ENCODE measurements at regions not wholly inside any gene's neighbourhood (a gene's known extent, or its start where the extent isn't known, plus 50 kb on each side); places are given as distances from the start of the nearest gene placed in this dataset.

DNA sequence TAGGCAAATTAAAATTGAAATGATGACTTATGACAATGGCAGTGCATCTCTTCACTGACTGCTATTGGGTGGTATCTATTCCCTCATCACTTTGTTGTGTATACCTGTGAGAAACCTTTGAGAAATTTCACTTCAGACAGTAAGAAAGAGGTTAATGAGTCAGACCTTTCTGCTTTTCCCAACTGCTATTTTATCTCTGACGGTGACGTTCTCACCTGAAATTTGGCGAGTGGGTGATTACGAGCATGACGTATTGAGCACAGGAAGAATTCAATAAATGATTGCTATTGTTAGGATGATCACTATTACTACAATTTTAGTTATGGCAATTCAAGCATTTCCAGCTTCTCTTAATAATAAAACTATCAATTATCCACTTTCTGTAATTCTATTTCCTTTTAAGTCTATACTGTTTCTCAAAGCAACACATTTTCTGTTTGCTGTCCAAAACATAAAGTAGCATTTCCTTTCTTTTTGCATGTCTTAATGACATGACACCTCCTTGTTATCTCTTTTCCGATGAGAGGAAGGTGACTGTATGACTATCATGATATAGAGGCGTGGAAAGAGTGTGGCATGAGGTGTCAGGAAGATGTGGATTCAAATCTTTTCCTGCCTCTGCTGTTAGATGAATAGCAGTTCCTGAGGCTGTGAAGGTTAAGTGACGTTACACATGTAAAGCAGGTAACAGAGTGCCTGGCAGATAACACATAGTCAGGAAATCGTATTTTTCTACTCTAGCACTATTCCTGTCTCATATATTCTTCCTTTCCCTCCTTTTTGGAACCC, 504.9 kb upstream of the SEMA6D start:
- Histone ChIP-seq H3K4me3 (ENCODE audit: low read depth in 1 of 2, low read length in 1 of 2) (no peak overlapping the region), H3K27ac (no peak overlapping the region), H3K9me3 (no peaks in the 10 kb centered on the region), H3K4me1 (ENCODE audit: control insufficient read depth in 1 of 2, insufficient read depth in 1 of 2, low read depth in 1 of 2, low read length in 1 of 2) (no peaks in the 10 kb centered on the region), H3K36me3 (no peaks in the 10 kb centered on the region), H3K27me3 (no peaks in the 10 kb centered on the region)
- TF ChIP-seq, protein P1, sequence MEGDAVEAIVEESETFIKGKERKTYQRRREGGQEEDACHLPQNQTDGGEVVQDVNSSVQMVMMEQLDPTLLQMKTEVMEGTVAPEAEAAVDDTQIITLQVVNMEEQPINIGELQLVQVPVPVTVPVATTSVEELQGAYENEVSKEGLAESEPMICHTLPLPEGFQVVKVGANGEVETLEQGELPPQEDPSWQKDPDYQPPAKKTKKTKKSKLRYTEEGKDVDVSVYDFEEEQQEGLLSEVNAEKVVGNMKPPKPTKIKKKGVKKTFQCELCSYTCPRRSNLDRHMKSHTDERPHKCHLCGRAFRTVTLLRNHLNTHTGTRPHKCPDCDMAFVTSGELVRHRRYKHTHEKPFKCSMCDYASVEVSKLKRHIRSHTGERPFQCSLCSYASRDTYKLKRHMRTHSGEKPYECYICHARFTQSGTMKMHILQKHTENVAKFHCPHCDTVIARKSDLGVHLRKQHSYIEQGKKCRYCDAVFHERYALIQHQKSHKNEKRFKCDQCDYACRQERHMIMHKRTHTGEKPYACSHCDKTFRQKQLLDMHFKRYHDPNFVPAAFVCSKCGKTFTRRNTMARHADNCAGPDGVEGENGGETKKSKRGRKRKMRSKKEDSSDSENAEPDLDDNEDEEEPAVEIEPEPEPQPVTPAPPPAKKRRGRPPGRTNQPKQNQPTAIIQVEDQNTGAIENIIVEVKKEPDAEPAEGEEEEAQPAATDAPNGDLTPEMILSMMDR (IDR thresholded peaks at IDR 0.05), result no peak

DNA sequence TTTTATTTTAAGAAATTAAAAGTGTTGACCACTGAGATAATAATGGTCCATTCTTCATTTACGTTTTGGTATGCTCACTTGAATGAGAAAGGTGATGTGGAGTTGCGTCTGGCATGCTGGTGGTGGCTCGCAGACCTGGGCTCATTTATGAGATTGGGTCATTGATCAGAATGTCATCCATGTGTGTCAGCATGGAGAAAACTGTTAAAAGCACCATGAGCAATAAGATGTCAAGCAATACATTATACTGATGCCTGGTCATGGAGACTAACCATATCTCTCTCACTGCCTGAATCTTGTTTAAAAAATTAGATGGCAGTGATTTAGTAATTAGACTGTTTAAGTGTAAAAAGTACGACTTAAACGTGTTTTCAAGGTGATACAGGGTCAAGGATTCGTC, 503.4 kb upstream of the SEMA6D start:
- Histone ChIP-seq H3K4me1 (ENCODE audit: control insufficient read depth in 1 of 2, insufficient read depth in 1 of 2, low read depth in 1 of 2, low read length in 1 of 2) (no peaks in the 10 kb centered on the region), H3K27me3 (no peaks in the 10 kb centered on the region), H3K27ac (no peak overlapping the region), H3K4me3 (ENCODE audit: low read depth in 1 of 2, low read length in 1 of 2) (no peak overlapping the region), H3K9me3 (no peaks in the 10 kb centered on the region), H3K36me3 (no peaks in the 10 kb centered on the region)
- TF ChIP-seq, protein P1 (IDR thresholded peaks at IDR 0.05), result no peak

DNA sequence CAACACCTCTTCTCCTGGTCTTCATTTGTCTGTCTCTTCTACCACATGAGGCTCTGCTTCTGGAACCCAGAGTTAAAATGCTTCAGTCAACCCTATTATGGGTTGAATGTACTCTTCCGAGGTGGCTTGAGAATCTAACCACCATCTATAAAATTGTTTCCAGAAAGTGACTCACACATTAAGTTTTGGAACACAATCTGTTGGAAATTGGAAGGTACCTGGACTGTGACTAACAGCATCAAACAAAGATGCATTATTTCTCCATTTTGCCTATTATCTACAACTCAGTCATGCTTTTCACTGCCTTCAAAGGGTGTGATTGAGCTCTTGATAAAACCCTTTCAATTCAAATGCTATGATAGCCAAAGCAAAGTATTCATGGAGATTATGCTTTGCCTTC, 499.0 kb upstream of the SEMA6D start:
- no peak overlapping the region for H3K4me3 ChIP-seq (ENCODE audit: low read depth in 1 of 2, low read length in 1 of 2)
- H3K27me3 ChIP-seq, result no peaks in the 10 kb centered on the region
- TF ChIP-seq, protein P1 (IDR thresholded peaks at IDR 0.05), result no peak

DNA sequence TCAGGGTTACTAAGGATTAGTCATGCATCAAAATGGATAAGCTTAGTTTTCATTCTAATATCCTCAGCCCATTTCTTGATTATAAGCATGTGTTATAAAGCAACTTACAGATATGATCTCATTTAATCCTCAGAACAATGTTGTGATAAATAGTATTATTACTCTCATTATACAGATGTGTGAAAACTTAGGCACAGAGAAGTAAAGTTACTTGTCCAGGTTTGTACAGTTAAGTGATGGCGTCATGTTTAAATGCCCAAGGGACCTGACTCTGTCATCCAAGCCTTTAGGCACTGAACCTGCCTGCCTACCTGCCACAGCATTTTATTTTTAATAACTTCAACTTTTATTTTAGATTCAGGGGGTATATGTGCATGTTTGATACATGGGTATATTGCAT, 472.9 kb upstream of the SEMA6D start:
- Histone ChIP-seq H3K36me3 (no peaks in the 10 kb centered on the region), H3K4me3 (ENCODE audit: low read depth in 1 of 2, low read length in 1 of 2) (no peak overlapping the region), H3K9me3 (no peaks in the 10 kb centered on the region), H3K27me3 (no peaks in the 10 kb centered on the region), H3K4me1 (ENCODE audit: control insufficient read depth in 1 of 2, insufficient read depth in 1 of 2, low read depth in 1 of 2, low read length in 1 of 2) (no peaks in the 10 kb centered on the region), H3K27ac (no peak overlapping the region)
- TF ChIP-seq, protein P1 (IDR thresholded peaks at IDR 0.05), result no peak

More for the DNA sequence above, 499.0 kb upstream of the SEMA6D start:
- no peaks in the 10 kb centered on the region for H3K36me3 ChIP-seq
- H3K9me3 ChIP-seq, result no peaks in the 10 kb centered on the region
- no peaks in the 10 kb centered on the region for H3K4me1 ChIP-seq (ENCODE audit: control insufficient read depth in 1 of 2, insufficient read depth in 1 of 2, low read depth in 1 of 2, low read length in 1 of 2)
- H3K27ac ChIP-seq, result no peak overlapping the region

DNA sequence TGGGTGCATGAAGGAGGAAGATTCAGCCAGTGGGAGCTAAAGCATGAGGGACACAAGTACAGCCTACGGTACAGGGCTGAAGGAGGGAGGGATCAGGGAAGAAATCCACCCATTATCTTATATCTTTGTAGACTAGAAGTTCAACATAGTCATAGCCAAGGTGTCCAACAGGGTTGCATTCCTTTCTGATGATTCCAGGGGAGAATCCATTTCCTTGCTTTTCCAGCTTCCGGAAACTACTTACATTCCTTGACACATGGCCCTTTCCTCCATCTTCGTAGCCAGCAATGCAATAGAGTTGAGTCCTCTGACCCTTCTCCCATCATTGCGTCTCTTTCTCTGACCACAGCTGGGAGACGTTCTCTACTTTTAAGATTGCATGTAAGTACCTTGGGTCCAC, 471.0 kb upstream of the SEMA6D start:
- TF ChIP-seq, protein P1 (IDR thresholded peaks at IDR 0.05), result no peak
- H3K27ac ChIP-seq, result no peak overlapping the region

More for the DNA sequence above, 471.0 kb upstream of the SEMA6D start:
- Histone ChIP-seq H3K36me3 (no peaks in the 10 kb centered on the region), H3K9me3 (no peaks in the 10 kb centered on the region), H3K4me3 (ENCODE audit: low read depth in 1 of 2, low read length in 1 of 2) (no peak overlapping the region), H3K27me3 (no peaks in the 10 kb centered on the region), H3K4me1 (ENCODE audit: control insufficient read depth in 1 of 2, insufficient read depth in 1 of 2, low read depth in 1 of 2, low read length in 1 of 2) (no peaks in the 10 kb centered on the region)

Measured in neutrophil (primary cell).